Gastroesophageal sphincter (tissue), 3 donors: ENCODE measurements at regions not wholly inside any gene's neighbourhood (a gene's known extent, or its start where the extent isn't known, plus 50 kb on each side); places are given as distances from the start of the nearest gene placed in this dataset.

Experiments used
- CTCF ChIP-seq, 4 experiments: fragments of 200-600 bp in 2 of 4; fragments of 450-650 bp in 2 of 4; sonication (generic) in 1 of 4; IDR thresholded peaks; one replicate each; pipeline ENCODE4 v1.5.1; 2017 to 2019; ENCODE audit warnings: antibody characterized with exemption in 4 of 4, mild to moderate bottlenecking in 2 of 4, moderate library complexity in 2 of 4
- POLR2A ChIP-seq, 2 donors: fragments of 450-650 bp; IDR thresholded peaks; one replicate each; pipeline ENCODE4 v1.6.1; 2017; ENCODE audit warnings: antibody characterized with exemption in 2 of 2, mild to moderate bottlenecking in 2 of 2, moderate library complexity in 1 of 2

GRCh38 chr4:15322006-15322405 is 105.8 kb upstream of the C1QTNF7 start:
- no peak for TF ChIP-seq POLR2A (IDR thresholded peaks at IDR 0.05)
- TF ChIP-seq CTCF (IDR thresholded peaks at IDR 0.05), result no peak
